Peyer's patch (tissue), 4 donors: ENCODE measurements at regions not wholly inside any gene's neighbourhood (a gene's known extent, or its start where the extent isn't known, plus 50 kb on each side); places are given as distances from the start of the nearest gene placed in this dataset.

ENCODE experiments used
- POLR2A ChIP-seq, 2 donors: fragments of 450-650 bp; IDR thresholded peaks; one replicate each; pipeline ENCODE4 v1.5.1; 2017; ENCODE audit warnings: antibody characterized with exemption in 2 of 2, mild to moderate bottlenecking in 2 of 2, moderate library complexity in 2 of 2
- TF ChIP-seq, protein P1 (sequence below), 6 experiments: fragments of 450-650 bp in 4 of 6; fragments of 200-600 bp in 2 of 6; sonication (generic) in 1 of 6; IDR thresholded peaks; one replicate each; pipeline ENCODE4 v1.5.1; 2017 to 2019; ENCODE audit warnings: antibody characterized with exemption in 6 of 6, mild to moderate bottlenecking in 3 of 6, moderate library complexity in 1 of 6

DNA sequence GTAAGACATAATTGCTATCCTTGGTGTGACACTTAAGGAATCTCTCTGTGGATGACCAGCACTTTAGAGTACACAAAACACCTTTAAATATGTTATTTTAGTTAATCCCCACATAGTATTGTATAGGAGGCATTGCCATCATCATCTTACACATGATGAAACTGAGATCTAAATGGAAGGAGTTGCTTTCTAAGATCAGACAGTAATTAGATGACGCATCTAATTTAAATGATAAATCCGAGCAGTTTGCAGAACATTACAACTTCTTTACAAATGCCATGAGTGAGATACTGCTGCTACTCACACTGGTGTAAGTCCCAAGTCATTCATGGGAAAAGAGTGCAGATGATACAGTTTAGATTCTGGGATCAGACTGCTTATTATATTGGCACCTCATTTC, 431.9 kb downstream of the MFSD1 start:
- no peak for TF ChIP-seq POLR2A (IDR thresholded peaks at IDR 0.05)
- TF ChIP-seq, protein P1, sequence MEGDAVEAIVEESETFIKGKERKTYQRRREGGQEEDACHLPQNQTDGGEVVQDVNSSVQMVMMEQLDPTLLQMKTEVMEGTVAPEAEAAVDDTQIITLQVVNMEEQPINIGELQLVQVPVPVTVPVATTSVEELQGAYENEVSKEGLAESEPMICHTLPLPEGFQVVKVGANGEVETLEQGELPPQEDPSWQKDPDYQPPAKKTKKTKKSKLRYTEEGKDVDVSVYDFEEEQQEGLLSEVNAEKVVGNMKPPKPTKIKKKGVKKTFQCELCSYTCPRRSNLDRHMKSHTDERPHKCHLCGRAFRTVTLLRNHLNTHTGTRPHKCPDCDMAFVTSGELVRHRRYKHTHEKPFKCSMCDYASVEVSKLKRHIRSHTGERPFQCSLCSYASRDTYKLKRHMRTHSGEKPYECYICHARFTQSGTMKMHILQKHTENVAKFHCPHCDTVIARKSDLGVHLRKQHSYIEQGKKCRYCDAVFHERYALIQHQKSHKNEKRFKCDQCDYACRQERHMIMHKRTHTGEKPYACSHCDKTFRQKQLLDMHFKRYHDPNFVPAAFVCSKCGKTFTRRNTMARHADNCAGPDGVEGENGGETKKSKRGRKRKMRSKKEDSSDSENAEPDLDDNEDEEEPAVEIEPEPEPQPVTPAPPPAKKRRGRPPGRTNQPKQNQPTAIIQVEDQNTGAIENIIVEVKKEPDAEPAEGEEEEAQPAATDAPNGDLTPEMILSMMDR (IDR thresholded peaks at IDR 0.05) = no peak
